ENCODE measurements at regions not wholly inside any gene's neighbourhood (a gene's known extent, or its start where the extent isn't known, plus 50 kb on each side); places are given as distances from the start of the nearest gene placed in this dataset.

- Mint-ChIP-seq H3K9me3 (no peaks in the 10 kb centered on the region; the same call in 2 of the 3 replicates), H3K4me1 (peaks cover 27% of the 10 kb centered on the region), H3K4me3 (no peak overlapping the region), H3K36me3 (ENCODE audit: low read depth) (no peaks in the 10 kb centered on the region; the same call in 2 of the 3 replicates), H3K27me3 (ENCODE audit: insufficient read depth, low read depth, poor library complexity) (peaks cover 21% of the 10 kb centered on the region), H3K27ac (no peak overlapping the region)
- H2AFZ ChIP-seq: no peak overlapping the region
- no peak for DNase-seq (ENCODE audit: low spot score)
- H3K4me3 ChIP-seq: no peak overlapping the region
- H3K79me2 ChIP-seq (replicated peaks; ENCODE audit: insufficient read depth): no peaks in the 10 kb centered on the region
- peaks cover 18% of the 10 kb centered on the region for H3K4me1 ChIP-seq (ENCODE audit: insufficient read depth)
- H3F3A ChIP-seq (replicated peaks; ENCODE audit: low read depth): no peaks in the 10 kb centered on the region
- TF ChIP-seq STAT1 (IDR thresholded peaks at IDR 0.05; ENCODE audit: unreplicated experiment) (no peak), EZH2 (IDR thresholded peaks at IDR 0.05; ENCODE audit: low read depth, unreplicated experiment) (no peak), EZH2phosphoT487 (IDR thresholded peaks at IDR 0.05; ENCODE audit: unreplicated experiment) (no peak), ZNF114 (CRISPR knock-in tag; IDR thresholded peaks at IDR 0.05) (no peak), ZNF331 (CRISPR knock-in tag; IDR thresholded peaks at IDR 0.05; ENCODE audit: low read depth) (no peak), NANOG (IDR thresholded peaks at IDR 0.05; ENCODE audit: borderline replicate concordance) (no peak), CREB1 (CRISPR knock-in tag; IDR thresholded peaks at IDR 0.05; ENCODE audit: low read depth) (no peak), CTCF (conservative IDR thresholded peaks at IDR 0.05; ENCODE audit: low read depth in 2 of 2) (no peak), ZNF462 (CRISPR knock-in tag; IDR thresholded peaks at IDR 0.05) (no peak), POLR2AphosphoS5 (IDR thresholded peaks at IDR 0.05; ENCODE audit: low read depth) (no peak)
- TF ChIP-seq, protein P1, sequence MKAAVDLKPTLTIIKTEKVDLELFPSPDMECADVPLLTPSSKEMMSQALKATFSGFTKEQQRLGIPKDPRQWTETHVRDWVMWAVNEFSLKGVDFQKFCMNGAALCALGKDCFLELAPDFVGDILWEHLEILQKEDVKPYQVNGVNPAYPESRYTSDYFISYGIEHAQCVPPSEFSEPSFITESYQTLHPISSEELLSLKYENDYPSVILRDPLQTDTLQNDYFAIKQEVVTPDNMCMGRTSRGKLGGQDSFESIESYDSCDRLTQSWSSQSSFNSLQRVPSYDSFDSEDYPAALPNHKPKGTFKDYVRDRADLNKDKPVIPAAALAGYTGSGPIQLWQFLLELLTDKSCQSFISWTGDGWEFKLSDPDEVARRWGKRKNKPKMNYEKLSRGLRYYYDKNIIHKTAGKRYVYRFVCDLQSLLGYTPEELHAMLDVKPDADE (IDR thresholded peaks at IDR 0.05): no peak
- H3K27ac ChIP-seq (ENCODE audit: low read depth): no peak overlapping the region
- H3K9me2 ChIP-seq (ENCODE audit: insufficient read depth): 0 out of 2 replicates have a peak, but pooled peaks cover 5% of the 10 kb centered on the region
- no peak overlapping the region for H3K4me2 ChIP-seq
- no peak for ATAC-seq
- no peaks in the 10 kb centered on the region for H4K20me1 ChIP-seq (replicated peaks; ENCODE audit: insufficient read depth)
- H3K36me3 ChIP-seq (ENCODE audit: insufficient read depth): no peaks in the 10 kb centered on the region
- H3K27me3 ChIP-seq (ENCODE audit: insufficient read depth): no peaks in the 10 kb centered on the region
Observed at GRCh38 chr1:38249001-38249400, 202.4 kb upstream of the POU3F1 start.

All from GM23338 (cell line).